H9 (cell line): ENCODE measurements at regions not wholly inside any gene's neighbourhood (a gene's known extent, or its start where the extent isn't known, plus 50 kb on each side); places are given as distances from the start of the nearest gene placed in this dataset.

ENCODE experiments used
- DNase-seq: peaks from one replicate; pipeline ENCODE4 v3.0.0-alpha.2; 2017
- H2AFZ ChIP-seq: one replicate; pipeline ENCODE4 v1.6.1; 2013; ENCODE audit warnings: mild to moderate bottlenecking, low read length, control low read depth, moderate library complexity
- H2AK5ac ChIP-seq: 2 replicates; pipeline ENCODE4 v1.6.1; 2013; ENCODE audit warnings: low read length, control low read depth, mixed read lengths; ENCODE audit not compliant: insufficient read length
- H2BK120ac ChIP-seq: one replicate; pipeline ENCODE4 v1.6.1; 2013; ENCODE audit warnings: low read depth, mild to moderate bottlenecking, low read length, control low read depth, inconsistent platforms; ENCODE audit not compliant: poor library complexity, severe bottlenecking
- H2BK12ac ChIP-seq: 2 replicates; pipeline ENCODE4 v1.6.1; 2013; ENCODE audit warnings: low read length, control low read depth, mixed read lengths, low read depth; ENCODE audit not compliant: insufficient read length
- H2BK15ac ChIP-seq: 2 replicates; pipeline ENCODE4 v1.6.1; 2013; ENCODE audit warnings: low read depth, low read length, control low read depth
- H2BK20ac ChIP-seq: one replicate; pipeline ENCODE4 v1.6.1; 2013; ENCODE audit warnings: low read depth, mild to moderate bottlenecking, low read length, control low read depth, inconsistent platforms; ENCODE audit not compliant: poor library complexity, severe bottlenecking
- H2BK5ac ChIP-seq: 2 replicates; pipeline ENCODE4 v1.6.1; 2013; ENCODE audit warnings: low read length, control low read depth, mixed read lengths; ENCODE audit not compliant: insufficient read length
- H3K14ac ChIP-seq: 2 replicates; pipeline ENCODE4 v1.6.1; 2013; ENCODE audit warnings: low read length, control low read depth; ENCODE audit not compliant: insufficient read depth
- H3K18ac ChIP-seq: 2 replicates; pipeline ENCODE4 v1.6.1; 2013; ENCODE audit warnings: low read depth, mild to moderate bottlenecking, mixed read lengths, low read length, control low read depth; ENCODE audit not compliant: insufficient read length
- H3K23ac ChIP-seq: 2 replicates; pipeline ENCODE4 v1.6.1; 2013; ENCODE audit warnings: low read length, control low read depth, mixed read lengths, low read depth; ENCODE audit not compliant: insufficient read length
- H3K23me2 ChIP-seq: 2 replicates; pipeline ENCODE4 v1.6.1; 2013; ENCODE audit warnings: low read depth, mild to moderate bottlenecking, mixed read lengths, low read length, control low read depth; ENCODE audit not compliant: insufficient read length, poor library complexity, severe bottlenecking
- H3K27ac ChIP-seq: 2 replicates; pipeline ENCODE4 v1.5.1; 2013; ENCODE audit warnings: low read length, control low read depth, mixed read lengths, low read depth; ENCODE audit not compliant: insufficient read length
- H3K27me3 ChIP-seq: 2 replicates; pipeline ENCODE4 v1.6.1; 2013; ENCODE audit warnings: low read length, control low read depth, inconsistent platforms; ENCODE audit not compliant: insufficient read depth
- H3K4ac ChIP-seq: 2 replicates; pipeline ENCODE4 v1.6.1; 2013; ENCODE audit warnings: low read depth, mild to moderate bottlenecking, control low read depth, inconsistent platforms, low read length, moderate library complexity
- H3K4me1 ChIP-seq: 2 replicates; pipeline ENCODE4 v1.6.1; 2013; ENCODE audit warnings: low read length, control low read depth, inconsistent platforms; ENCODE audit not compliant: insufficient read depth
- H3K4me2 ChIP-seq: 2 replicates; pipeline ENCODE4 v1.6.1; 2013; ENCODE audit warnings: low read length, control low read depth, mixed read lengths; ENCODE audit not compliant: insufficient read length, insufficient read depth
- H3K56ac ChIP-seq: 2 replicates; pipeline ENCODE4 v1.6.1; 2013; ENCODE audit warnings: low read depth, mild to moderate bottlenecking, mixed read lengths, low read length, control low read depth; ENCODE audit not compliant: insufficient read length
- H3K79me1 ChIP-seq: 2 replicates; pipeline ENCODE4 v1.6.1; 2013; ENCODE audit warnings: low read depth, mild to moderate bottlenecking, moderate library complexity, low read length, control low read depth, inconsistent platforms; ENCODE audit not compliant: insufficient read depth, poor library complexity, severe bottlenecking
- H3K79me2 ChIP-seq: 2 replicates; pipeline ENCODE4 v1.6.1; 2013; ENCODE audit warnings: low read length, control low read depth, inconsistent platforms; ENCODE audit not compliant: insufficient read depth
- H3K9ac ChIP-seq: 2 replicates; pipeline ENCODE4 v1.6.1; 2013; ENCODE audit warnings: low read length, control low read depth, mixed read lengths; ENCODE audit not compliant: insufficient read length; ENCODE audit errors: extremely low read depth
- H3K9me3 ChIP-seq: one replicate; pipeline ENCODE4 v1.6.1; 2013; ENCODE audit warnings: low read depth, low read length, inconsistent platforms; ENCODE audit not compliant: control insufficient read depth
- H3T11ph ChIP-seq: one replicate; pipeline ENCODE4 v1.6.1; 2013; ENCODE audit warnings: mild to moderate bottlenecking, low read length, control low read depth, inconsistent platforms
- H4K20me1 ChIP-seq: one replicate; pipeline ENCODE4 v1.6.1; 2013; ENCODE audit not compliant: control insufficient read depth, insufficient read length, insufficient read depth
- H4K5ac ChIP-seq: 2 replicates; pipeline ENCODE4 v1.6.1; 2013; ENCODE audit warnings: low read depth, mild to moderate bottlenecking, mixed read lengths, low read length, control low read depth; ENCODE audit not compliant: insufficient read length
- H4K8ac ChIP-seq: replicated peaks from 2 replicates; pipeline ENCODE4 v1.6.1; 2013; ENCODE audit warnings: low read length, control low read depth, mixed read lengths, low read depth; ENCODE audit not compliant: insufficient read length
- H4K91ac ChIP-seq: 2 replicates; pipeline ENCODE4 v1.6.1; 2013; ENCODE audit warnings: low read depth, mild to moderate bottlenecking, moderate library complexity, mixed read lengths, low read length, control low read depth; ENCODE audit not compliant: insufficient read length
- H3K27ac Mint-ChIP-seq, 3 experiments: 2 replicates in 2 of 3; 3 replicates in 1 of 3; pipeline ENCODE4 v1.8.0; 2020 to 2021; ENCODE audit warnings: mixed read lengths in 3 of 3, mild to moderate bottlenecking in 1 of 3, moderate library complexity in 1 of 3
- H3K27me3 Mint-ChIP-seq: 2 replicates; pipeline ENCODE4 v1.8.0; 2021; ENCODE audit warnings: low read depth, mild to moderate bottlenecking, moderate library complexity, mixed read lengths
- H3K36me3 Mint-ChIP-seq, 3 experiments: 2 replicates in 2 of 3; 3 replicates in 1 of 3; pipeline ENCODE4 v1.8.0; 2020 to 2021; ENCODE audit warnings: low read depth in 3 of 3, mixed read lengths in 3 of 3; ENCODE audit not compliant: insufficient read depth in 1 of 3
- H3K4me1 Mint-ChIP-seq, 2 experiments: 2 replicates each; pipeline ENCODE4 v1.8.0; 2020; ENCODE audit warnings: mixed read lengths in 2 of 2
- H3K4me3 Mint-ChIP-seq, 2 experiments: 2 replicates in 1 of 2; 3 replicates in 1 of 2; pipeline ENCODE4 v1.8.0; 2020 to 2021; ENCODE audit warnings: mild to moderate bottlenecking in 2 of 2, mixed read lengths in 2 of 2, moderate library complexity in 1 of 2
- H3K9me3 Mint-ChIP-seq, 2 experiments: 2 replicates in 1 of 2; 3 replicates in 1 of 2; pipeline ENCODE4 v1.8.0; 2020; ENCODE audit warnings: mild to moderate bottlenecking in 2 of 2, mixed read lengths in 2 of 2, moderate library complexity in 1 of 2
- WGBS: extraction: QIAGEN DNeasy Blood & Tissue Kit; methylation state at CpG from one replicate; pipeline ENCODE4 v1.1.7; 2013; ENCODE audit warnings: missing lambda C conversion rate, low lambda C conversion rate, mixed read lengths; ENCODE audit not compliant: insufficient read length; ENCODE audit errors: extremely low coverage; 5-methylcytosine and 5-hydroxymethylcytosine counted together
- TF ChIP-seq, protein P1 (sequence below): fragments of 200-600 bp; sonication (generic); conservative IDR thresholded peaks from 3 replicates; pipeline ENCODE4 v1.8.0; 2021; ENCODE audit warnings: antibody characterized with exemption, mild to moderate bottlenecking

DNA sequence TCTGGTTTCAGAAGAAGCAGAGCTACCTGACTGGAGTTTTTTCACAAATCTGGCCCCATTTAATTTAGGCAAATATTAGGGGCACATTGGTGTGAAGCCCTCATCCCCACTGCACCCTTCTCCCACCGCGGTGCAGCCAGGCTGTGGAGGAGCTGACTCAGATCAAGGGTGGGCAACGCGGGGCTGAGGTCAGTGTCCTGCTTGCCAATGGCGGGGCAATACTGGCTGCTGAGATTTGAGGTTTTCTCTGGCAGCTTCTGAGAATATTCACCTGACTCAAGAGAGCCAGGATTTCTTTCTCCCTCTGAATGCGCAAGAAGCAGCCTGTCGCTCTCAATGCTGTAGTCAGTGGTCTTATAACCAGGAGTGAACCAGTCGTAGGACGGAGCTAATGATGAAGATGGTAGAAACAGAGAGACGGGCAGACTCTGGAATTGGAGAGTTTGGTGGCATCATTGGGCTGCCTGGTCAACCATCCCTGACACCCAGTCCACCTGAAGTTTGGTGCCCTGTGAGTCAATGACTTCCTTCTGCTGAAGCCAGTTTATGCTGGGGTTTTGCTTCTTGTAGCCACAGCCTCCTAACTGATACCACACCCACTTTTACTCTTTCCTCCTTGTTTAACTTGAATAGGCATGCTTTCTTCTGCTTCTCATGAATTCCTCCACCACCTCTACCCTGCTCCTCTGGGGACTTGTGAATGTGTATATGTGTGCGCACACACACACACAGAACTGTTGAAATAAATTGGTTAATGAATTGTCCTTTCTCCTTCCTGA, 123.7 kb upstream of the CTBP2 start:
- H3K36me3 Mint-ChIP-seq: no peaks in the 10 kb centered on the region; a peak in 4 of 7 replicates
- no peak overlapping the region for H3K56ac ChIP-seq
- no peak overlapping the region for H3K18ac ChIP-seq
- no peak overlapping the region for H4K5ac ChIP-seq
- H4K91ac ChIP-seq: no peak overlapping the region
- TF ChIP-seq, protein P1, sequence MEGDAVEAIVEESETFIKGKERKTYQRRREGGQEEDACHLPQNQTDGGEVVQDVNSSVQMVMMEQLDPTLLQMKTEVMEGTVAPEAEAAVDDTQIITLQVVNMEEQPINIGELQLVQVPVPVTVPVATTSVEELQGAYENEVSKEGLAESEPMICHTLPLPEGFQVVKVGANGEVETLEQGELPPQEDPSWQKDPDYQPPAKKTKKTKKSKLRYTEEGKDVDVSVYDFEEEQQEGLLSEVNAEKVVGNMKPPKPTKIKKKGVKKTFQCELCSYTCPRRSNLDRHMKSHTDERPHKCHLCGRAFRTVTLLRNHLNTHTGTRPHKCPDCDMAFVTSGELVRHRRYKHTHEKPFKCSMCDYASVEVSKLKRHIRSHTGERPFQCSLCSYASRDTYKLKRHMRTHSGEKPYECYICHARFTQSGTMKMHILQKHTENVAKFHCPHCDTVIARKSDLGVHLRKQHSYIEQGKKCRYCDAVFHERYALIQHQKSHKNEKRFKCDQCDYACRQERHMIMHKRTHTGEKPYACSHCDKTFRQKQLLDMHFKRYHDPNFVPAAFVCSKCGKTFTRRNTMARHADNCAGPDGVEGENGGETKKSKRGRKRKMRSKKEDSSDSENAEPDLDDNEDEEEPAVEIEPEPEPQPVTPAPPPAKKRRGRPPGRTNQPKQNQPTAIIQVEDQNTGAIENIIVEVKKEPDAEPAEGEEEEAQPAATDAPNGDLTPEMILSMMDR: no peak
- peaks cover 55% of the 10 kb centered on the region for H3K27me3 Mint-ChIP-seq
- H3K4me1 ChIP-seq: no peaks in the 10 kb centered on the region
- no peaks in the 10 kb centered on the region for H3K27me3 ChIP-seq
- H2BK12ac ChIP-seq: no peak overlapping the region
- peaks cover 0 to 3% of the 10 kb centered on the region in 2 experiments; a peak in 1 of 4 replicates for H3K4me1 Mint-ChIP-seq
- no peaks in the 10 kb centered on the region for H4K20me1 ChIP-seq
- no peaks in the 10 kb centered on the region for H3K79me2 ChIP-seq
- no peak overlapping the region for H2BK120ac ChIP-seq
- H3T11ph ChIP-seq: no peak overlapping the region
- H3K27ac ChIP-seq: no peak overlapping the region
- WGBS: no CpG with 5 or more reads among the region's 11 CpGs
- no peaks in the 10 kb centered on the region for H3K9me3 ChIP-seq
- H3K79me1 ChIP-seq: no peaks in the 10 kb centered on the region
- H3K23me2 ChIP-seq: no peaks in the 10 kb centered on the region
- peaks cover 4 to 5% of the 10 kb centered on the region in 2 experiments; a peak in 3 of 5 replicates for H3K9me3 Mint-ChIP-seq
- H4K8ac ChIP-seq: no peak overlapping the region
- no peak for DNase-seq
- H2BK15ac ChIP-seq: no peak overlapping the region
- no peak overlapping the region for H3K4me2 ChIP-seq
- H3K14ac ChIP-seq: no peak overlapping the region
- no peak overlapping the region for H2AFZ ChIP-seq
- no peak overlapping the region for H3K9ac ChIP-seq
- H2AK5ac ChIP-seq: no peak overlapping the region
- H3K4ac ChIP-seq: no peak overlapping the region
- no peak overlapping the region for H2BK5ac ChIP-seq
- no peak overlapping the region for H2BK20ac ChIP-seq
- no peak overlapping the region; a peak in 1 of 7 replicates for H3K27ac Mint-ChIP-seq
- no peak overlapping the region for H3K23ac ChIP-seq
- H3K4me3 Mint-ChIP-seq: no peak overlapping the region
